Gastroesophageal sphincter (tissue), 4 donors: ENCODE measurements at regions not wholly inside any gene's neighbourhood (a gene's known extent, or its start where the extent isn't known, plus 50 kb on each side); places are given as distances from the start of the nearest gene placed in this dataset.

Experiments
- ATAC-seq: fragments of 150-250 bp; one replicate; pipeline ENCODE4 v1.9.1; 2016; ENCODE audit warnings: mild to moderate bottlenecking, moderate library complexity
- H3K27ac ChIP-seq, 4 donors: fragments of 200-600 bp; sonication (generic) in 3 of 4; 1 replicate in 3 of 4; 2 replicates in 1 of 4; pipeline ENCODE4 v1.5.1; 2016 to 2019
- H3K27me3 ChIP-seq: fragments of 200-600 bp; sonication (generic); one replicate; pipeline ENCODE4 v1.5.1; 2019
- H3K36me3 ChIP-seq, 2 donors: fragments of 200-600 bp; sonication (generic); one replicate each; pipeline ENCODE4 v1.5.1; 2019; ENCODE audit warnings: control low read depth in 1 of 2
- H3K4me1 ChIP-seq, 3 donors: fragments of 200-600 bp; sonication (generic); 1 replicate in 2 of 3; 2 replicates in 1 of 3; pipeline ENCODE4 v1.5.1; 2016 to 2019; ENCODE audit warnings: control low read depth in 2 of 3
- H3K4me3 ChIP-seq, 2 donors: fragments of 200-600 bp; sonication (generic); one replicate each; pipeline ENCODE4 v1.5.1; 2019; ENCODE audit warnings: mild to moderate bottlenecking in 1 of 2, moderate library complexity in 1 of 2
- H3K9me3 ChIP-seq, 3 donors: fragments of 200-600 bp; sonication (generic); one replicate each; pipeline ENCODE4 v1.5.1; 2017 to 2019; ENCODE audit warnings: control low read depth in 2 of 3
- CTCF ChIP-seq, 4 experiments: fragments of 200-600 bp in 2 of 4; fragments of 450-650 bp in 2 of 4; sonication (generic) in 1 of 4; IDR thresholded peaks; one replicate each; pipeline ENCODE4 v1.5.1; 2017 to 2019; ENCODE audit warnings: antibody characterized with exemption in 4 of 4, mild to moderate bottlenecking in 2 of 4, moderate library complexity in 2 of 4
- EP300 ChIP-seq: sonication (generic); formaldehyde crosslinking; IDR thresholded peaks from one replicate; pipeline ENCODE4 v1.6.1; 2017; ENCODE audit warnings: antibody characterized with exemption, mild to moderate bottlenecking
- POLR2A ChIP-seq, 2 donors: fragments of 450-650 bp; IDR thresholded peaks; one replicate each; pipeline ENCODE4 v1.6.1; 2017; ENCODE audit warnings: antibody characterized with exemption in 2 of 2, mild to moderate bottlenecking in 2 of 2, moderate library complexity in 1 of 2
- POLR2AphosphoS5 ChIP-seq: sonication (generic); formaldehyde crosslinking; IDR thresholded peaks from one replicate; pipeline ENCODE4 v1.6.1; 2017; ENCODE audit warnings: antibody characterized with exemption
- WGBS, 2 donors: methylation state at CpG; one replicate each; pipeline ENCODE4 v1.1.5; 2018; ENCODE audit warnings: low coverage in 1 of 2; 5-methylcytosine and 5-hydroxymethylcytosine counted together

DNA sequence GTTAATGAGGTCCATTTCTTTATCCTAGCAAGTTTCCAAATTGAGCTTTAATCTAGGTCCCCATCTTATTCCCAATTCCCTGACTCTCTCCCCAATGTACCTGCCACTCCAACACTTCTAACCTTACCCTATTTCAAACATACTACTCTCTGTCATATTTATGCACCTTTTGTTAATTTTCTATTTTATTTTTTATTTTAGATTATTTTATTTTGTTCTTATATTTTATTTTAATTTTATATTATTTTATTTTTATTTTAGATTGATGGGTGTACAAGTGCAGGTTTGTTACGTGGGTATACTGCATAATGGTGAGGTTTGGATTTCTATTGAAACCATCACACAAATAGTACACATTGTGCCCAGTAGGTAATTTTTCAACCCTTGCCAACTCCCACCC, 333.9 kb upstream of the ERCC4 start:
- WGBS, 2 donors: 86% methylated on average over 1 of the region's 1 CpG
- H3K36me3 ChIP-seq: no peaks in the 10 kb centered on the region

GRCh38 chr16:13587181-13587580, 332.8 kb upstream of the ERCC4 start:
- no peaks in the 10 kb centered on the region for H3K36me3 ChIP-seq
- WGBS, 2 donors: 40 to 83% methylated on average over 1 of the region's 1 CpG
- no peak overlapping the region for H3K27ac ChIP-seq
- no peaks in the 10 kb centered on the region for H3K4me1 ChIP-seq
- H3K4me3 ChIP-seq: no peak overlapping the region
- no peak for ATAC-seq
- H3K9me3 ChIP-seq: no peaks in the 10 kb centered on the region
- no peaks in the 10 kb centered on the region for H3K27me3 ChIP-seq
- TF ChIP-seq EP300 (no peak), POLR2AphosphoS5 (no peak), POLR2A (IDR thresholded peaks at IDR 0.05) (no peak), CTCF (IDR thresholded peaks at IDR 0.05) (no peak)

More for the DNA sequence above, 333.9 kb upstream of the ERCC4 start:
- Histone ChIP-seq H3K4me1 (no peaks in the 10 kb centered on the region), H3K9me3 (no peaks in the 10 kb centered on the region), H3K27ac (no peak overlapping the region), H3K27me3 (no peaks in the 10 kb centered on the region), H3K4me3 (no peak overlapping the region)
- no peak for ATAC-seq
- no peak for TF ChIP-seq POLR2AphosphoS5
- TF ChIP-seq CTCF (IDR thresholded peaks at IDR 0.05): no peak
- no peak for TF ChIP-seq POLR2A (IDR thresholded peaks at IDR 0.05)
- TF ChIP-seq EP300: no peak

DNA sequence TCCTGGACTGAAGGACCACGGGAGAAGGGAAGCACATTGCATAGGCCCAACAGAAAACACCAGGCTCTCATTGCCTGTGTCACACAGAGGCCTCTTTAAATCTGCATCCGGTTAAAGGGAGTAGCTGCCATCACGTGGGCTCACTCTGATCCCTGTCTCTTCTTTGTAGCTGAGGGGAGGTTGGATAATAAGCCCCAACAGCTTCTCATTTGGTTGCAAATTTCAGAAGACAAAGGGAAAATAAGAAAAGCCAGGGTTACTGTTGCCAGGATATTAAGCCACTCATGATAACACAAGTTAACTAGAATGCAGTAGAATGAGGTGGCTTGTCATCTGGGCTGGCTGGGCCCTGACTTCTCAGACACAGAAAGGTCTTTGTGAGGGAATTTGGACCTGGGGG, 325.1 kb upstream of the ERCC4 start:
- ATAC-seq: no peak
- no peak overlapping the region for H3K27ac ChIP-seq
- no peaks in the 10 kb centered on the region for H3K27me3 ChIP-seq
- no peak overlapping the region for H3K4me3 ChIP-seq
- 0 to 46% methylated on average over 1 to 3 of the region's 3 CpGs for WGBS, 2 donors
- H3K4me1 ChIP-seq: no peaks in the 10 kb centered on the region
- TF ChIP-seq POLR2A (IDR thresholded peaks at IDR 0.05) (no peak), EP300 (no peak), CTCF (IDR thresholded peaks at IDR 0.05) (no peak), POLR2AphosphoS5 (no peak)
- H3K36me3 ChIP-seq: no peaks in the 10 kb centered on the region
- H3K9me3 ChIP-seq: peaks cover 0 to 11% (median 0%) of the 10 kb centered on the region in 3 donors

DNA sequence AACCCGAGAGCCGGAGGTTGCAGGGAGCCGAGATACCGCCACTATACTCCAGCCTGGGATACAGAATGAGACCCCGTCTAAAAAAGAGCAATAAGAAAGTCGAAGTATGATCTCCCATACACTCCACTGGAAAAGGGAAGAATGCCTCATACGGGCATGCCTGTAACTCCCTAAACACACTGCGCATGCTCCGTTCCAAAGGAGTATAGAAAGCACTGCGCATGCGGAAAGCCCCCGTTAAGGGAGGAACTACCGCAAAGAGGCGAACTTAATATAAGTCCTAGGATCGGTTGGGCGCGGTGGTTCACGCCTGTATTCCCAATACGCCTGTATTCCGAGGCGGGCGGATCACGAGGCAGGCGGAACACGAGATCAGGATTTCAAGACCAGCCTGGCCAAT, 313.1 kb upstream of the ERCC4 start:
- no peak overlapping the region for H3K4me3 ChIP-seq
- no peak for ATAC-seq
- no peaks in the 10 kb centered on the region for H3K4me1 ChIP-seq
- no peaks in the 10 kb centered on the region for H3K9me3 ChIP-seq
- WGBS, 2 donors: 74 to 96% methylated on average over 9 to 14 of the region's 25 CpGs
- H3K36me3 ChIP-seq: no peaks in the 10 kb centered on the region
- H3K27me3 ChIP-seq: no peaks in the 10 kb centered on the region
- H3K27ac ChIP-seq: no peak overlapping the region
- no peak for TF ChIP-seq POLR2A (IDR thresholded peaks at IDR 0.05)
- TF ChIP-seq EP300: no peak
- TF ChIP-seq CTCF (IDR thresholded peaks at IDR 0.05): no peak
- TF ChIP-seq POLR2AphosphoS5: no peak

DNA sequence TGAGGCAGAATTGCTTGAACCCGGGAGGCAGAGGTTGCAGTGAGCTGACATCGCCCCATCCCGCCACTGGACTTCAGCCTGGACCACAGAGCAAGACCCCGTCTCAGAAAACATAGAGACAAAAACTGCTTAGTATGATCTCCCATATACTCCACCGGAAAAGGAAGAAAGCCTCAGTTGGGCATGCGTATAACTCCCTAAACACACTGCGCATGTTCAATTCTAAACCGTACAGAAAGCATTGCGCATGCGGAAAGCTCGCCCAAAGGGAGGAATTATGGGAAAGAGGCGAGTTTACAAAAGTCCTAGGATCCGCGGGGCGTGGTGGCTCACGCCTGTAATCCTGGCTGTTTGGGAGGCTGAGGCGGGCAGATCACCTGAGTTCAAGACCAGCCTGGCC, 312.7 kb upstream of the ERCC4 start:
- Histone ChIP-seq H3K36me3 (no peaks in the 10 kb centered on the region), H3K4me3 (no peak overlapping the region), H3K4me1 (no peaks in the 10 kb centered on the region), H3K9me3 (no peaks in the 10 kb centered on the region), H3K27ac (no peak overlapping the region), H3K27me3 (no peaks in the 10 kb centered on the region)
- ATAC-seq: no peak
- no peak for TF ChIP-seq POLR2A (IDR thresholded peaks at IDR 0.05)
- TF ChIP-seq CTCF (IDR thresholded peaks at IDR 0.05): no peak
- no peak for TF ChIP-seq EP300
- no peak for TF ChIP-seq POLR2AphosphoS5
- 59 to 95% methylated on average over 4 to 13 of the region's 17 CpGs for WGBS, 2 donors
